Activated CD4-positive, alpha-beta T cell treated with anti-CD3 and anti-CD28 coated beads for 36 hours (primary cell): ENCODE measurements at regions not wholly inside any gene's neighbourhood (a gene's known extent, or its start where the extent isn't known, plus 50 kb on each side); places are given as distances from the start of the nearest gene placed in this dataset.
"Not testable (repeated sequence)": the region's sequence is repeated elsewhere in the genome, so short reads cannot be mapped to it uniquely, and the experiment has no call there.

ENCODE experiments used
- ATAC-seq: fragments of 200-7000 bp; cut with Tn5 transposase; one replicate; pipeline ENCODE4 v1.10.0; 2021; ENCODE audit warnings: mild to moderate bottlenecking, moderate library complexity
- CTCF ChIA-PET: fragments of 350-600 bp; sonication (Branson Sonifier 250); formaldehyde crosslinking; loops from one replicate; lab custom pipeline; 2021; ENCODE audit warnings: antibody characterized with exemption; lab: Charles Lee
- POLR2A ChIA-PET: fragments of 350-600 bp; sonication (Branson Sonifier 250); formaldehyde crosslinking; loops from one replicate; lab custom pipeline; 2021; ENCODE audit warnings: antibody characterized with exemption, inconsistent platforms; lab: Charles Lee
- DNase-seq: peaks from one replicate; pipeline ENCODE4 v3.0.0-alpha.2; 2020
- H3K27ac Mint-ChIP-seq: one replicate; pipeline ENCODE4 v1.8.0; 2021; ENCODE audit warnings: mixed read lengths
- H3K27me3 Mint-ChIP-seq: one replicate; pipeline ENCODE4 v1.8.0; 2021; ENCODE audit warnings: mixed read lengths
- H3K36me3 Mint-ChIP-seq: one replicate; pipeline ENCODE4 v1.8.0; 2021; ENCODE audit warnings: low read depth, mixed read lengths
- H3K4me1 Mint-ChIP-seq: one replicate; pipeline ENCODE4 v1.8.0; 2021; ENCODE audit warnings: mixed read lengths
- H3K4me3 Mint-ChIP-seq: one replicate; pipeline ENCODE4 v1.8.0; 2021; ENCODE audit warnings: mild to moderate bottlenecking, moderate library complexity, mixed read lengths
- H3K9me3 Mint-ChIP-seq: one replicate; pipeline ENCODE4 v1.8.0; 2021; ENCODE audit warnings: low read depth, mixed read lengths
- intact Hi-C, 2 experiments: fragments of 100-400 bp; cut with DNase I in 1 of 2; cut with micrococcal nuclease in 1 of 2; formaldehyde crosslinking; loops; one replicate each; pipeline versions ENCODE4 v1.14.2 to v1.15.1; 2022 to 2024; cut with DNase I, micrococcal nuclease

GRCh38 chr12:111135293-111135832, 215.0 kb upstream of the MYL2 start:
- no peak overlapping the region for H3K27ac Mint-ChIP-seq
- H3K4me3 Mint-ChIP-seq = no peak overlapping the region
- peaks cover 4% of the 10 kb centered on the region for H3K27me3 Mint-ChIP-seq
- peaks cover 3% of the 10 kb centered on the region for H3K9me3 Mint-ChIP-seq
- H3K4me1 Mint-ChIP-seq = no peaks in the 10 kb centered on the region
- POLR2A ChIA-PET = no interaction called here
- ATAC-seq (no peak), DNase-seq (no peak)
- H3K36me3 Mint-ChIP-seq = no peaks in the 10 kb centered on the region
- intact Hi-C loops = no loop called here
- CTCF ChIA-PET = no interaction called here

GRCh38 chr12:111130336-111130735, 210.0 kb upstream of the MYL2 start:
- H3K9me3 Mint-ChIP-seq = no peaks in the 10 kb centered on the region
- H3K27me3 Mint-ChIP-seq = peaks cover 4% of the 10 kb centered on the region
- CTCF ChIA-PET = interaction anchor here (0.6 kb wide), 1 partner anchor 67 kb away, joined by 3 read pairs; no protein-coding TSS in a partner anchor
- POLR2A ChIA-PET = no interaction called here
- H3K36me3 Mint-ChIP-seq = no peaks in the 10 kb centered on the region
- DNase-seq (no peak), ATAC-seq (no peak)
- no peak overlapping the region for H3K4me3 Mint-ChIP-seq
- no peak overlapping the region for H3K27ac Mint-ChIP-seq
- intact Hi-C loops = no loop called here
- no peaks in the 10 kb centered on the region for H3K4me1 Mint-ChIP-seq

GRCh38 chr12:111129149-111129767, 208.9 kb upstream of the MYL2 start:
- DNase-seq = no peak
- Mint-ChIP-seq H3K27ac (no peak overlapping the region), H3K4me3 (no peak overlapping the region), H3K36me3 (no peaks in the 10 kb centered on the region), H3K4me1 (no peaks in the 10 kb centered on the region), H3K27me3 (peaks cover 2% of the 10 kb centered on the region), H3K9me3 (no peaks in the 10 kb centered on the region)
- ChIA-PET CTCF (no interaction called here), POLR2A (no interaction called here)
- no peak for ATAC-seq
- intact Hi-C loops = no loop called here

GRCh38 chr12:111126331-111126730, 206.0 kb upstream of the MYL2 start:
- POLR2A ChIA-PET = no interaction called here
- Mint-ChIP-seq H3K36me3 (no peaks in the 10 kb centered on the region), H3K4me1 (no peaks in the 10 kb centered on the region), H3K27me3 (no peaks in the 10 kb centered on the region), H3K4me3 (no peak overlapping the region), H3K9me3 (no peaks in the 10 kb centered on the region), H3K27ac (no peak overlapping the region)
- CTCF ChIA-PET = interaction anchor here (0.6 kb wide), 2 partner anchors 16 to 192 kb away, joined by 3 to 4 read pairs; no protein-coding TSS in a partner anchor
- ATAC-seq (no peak), DNase-seq (no peak)
- intact Hi-C loops = no loop called here

- Mint-ChIP-seq H3K4me3 (no peak overlapping the region), H3K27me3 (no peaks in the 10 kb centered on the region), H3K27ac (no peak overlapping the region), H3K36me3 (no peaks in the 10 kb centered on the region), H3K4me1 (no peaks in the 10 kb centered on the region), H3K9me3 (no peaks in the 10 kb centered on the region)
- intact Hi-C loops = no loop called here
- POLR2A ChIA-PET = no interaction called here
- ATAC-seq = no peak
- no peak for DNase-seq
- CTCF ChIA-PET = no interaction called here
Observed at GRCh38 chr12:111124183-111124582, 203.8 kb upstream of the MYL2 start.

GRCh38 chr12:111123390-111123789, 203.0 kb upstream of the MYL2 start:
- no peaks in the 10 kb centered on the region for H3K9me3 Mint-ChIP-seq
- no peak for DNase-seq
- ChIA-PET CTCF (interaction anchor here (0.7 kb wide), 1 partner anchor 906 kb away, joined by 3 read pairs; no protein-coding TSS in a partner anchor), POLR2A (interaction anchor here (0.6 kb wide), 1 partner anchor 169 kb away, joined by 3 read pairs; no protein-coding TSS in a partner anchor)
- no peak for ATAC-seq
- no peak overlapping the region for H3K27ac Mint-ChIP-seq
- no peaks in the 10 kb centered on the region for H3K4me1 Mint-ChIP-seq
- H3K27me3 Mint-ChIP-seq = no peaks in the 10 kb centered on the region
- no peaks in the 10 kb centered on the region for H3K36me3 Mint-ChIP-seq
- intact Hi-C loops = no loop called here
- no peak overlapping the region for H3K4me3 Mint-ChIP-seq

GRCh38 chr12:111122458-111122878, 202.1 kb upstream of the MYL2 start:
- H3K4me1 Mint-ChIP-seq = no peaks in the 10 kb centered on the region
- CTCF ChIA-PET = no interaction called here
- no peaks in the 10 kb centered on the region for H3K27me3 Mint-ChIP-seq
- H3K9me3 Mint-ChIP-seq = no peaks in the 10 kb centered on the region
- POLR2A ChIA-PET = no interaction called here
- H3K4me3 Mint-ChIP-seq = no peak overlapping the region
- no peak for ATAC-seq
- intact Hi-C loops = no loop called here
- H3K27ac Mint-ChIP-seq = no peak overlapping the region
- no peaks in the 10 kb centered on the region for H3K36me3 Mint-ChIP-seq
- no peak for DNase-seq

GRCh38 chr12:111121840-111122239, 201.5 kb upstream of the MYL2 start:
- CTCF ChIA-PET = no interaction called here
- ATAC-seq = no peak
- no peaks in the 10 kb centered on the region for H3K4me1 Mint-ChIP-seq
- no peak for DNase-seq
- H3K27ac Mint-ChIP-seq = no peak overlapping the region
- POLR2A ChIA-PET = no interaction called here
- intact Hi-C loops = no loop called here
- no peaks in the 10 kb centered on the region for H3K27me3 Mint-ChIP-seq
- no peaks in the 10 kb centered on the region for H3K36me3 Mint-ChIP-seq
- H3K4me3 Mint-ChIP-seq = no peak overlapping the region
- no peaks in the 10 kb centered on the region for H3K9me3 Mint-ChIP-seq

- intact Hi-C loops = no loop called here
- H3K27ac Mint-ChIP-seq = no peak overlapping the region
- no peak overlapping the region for H3K4me3 Mint-ChIP-seq
- H3K27me3 Mint-ChIP-seq = peaks cover 3% of the 10 kb centered on the region
- DNase-seq (no peak), ATAC-seq (no peak)
- ChIA-PET POLR2A (no interaction called here), CTCF (no interaction called here)
- no peaks in the 10 kb centered on the region for H3K4me1 Mint-ChIP-seq
- H3K9me3 Mint-ChIP-seq = no peaks in the 10 kb centered on the region
- no peaks in the 10 kb centered on the region for H3K36me3 Mint-ChIP-seq
Observed at GRCh38 chr12:111120578-111120977, 200.2 kb upstream of the MYL2 start.

- H3K4me3 Mint-ChIP-seq = no peak overlapping the region
- H3K27ac Mint-ChIP-seq = no peak overlapping the region
- no peak for DNase-seq
- H3K4me1 Mint-ChIP-seq = peaks cover under 1% of the 10 kb centered on the region
- H3K27me3 Mint-ChIP-seq = peaks cover 6% of the 10 kb centered on the region
- no peak for ATAC-seq
- H3K36me3 Mint-ChIP-seq = no peaks in the 10 kb centered on the region
- CTCF ChIA-PET = interaction anchor here (0.8 kb wide), 1 partner anchor 63 kb away, joined by 3 read pairs; no protein-coding TSS in a partner anchor
- POLR2A ChIA-PET = no interaction called here
- no peaks in the 10 kb centered on the region for H3K9me3 Mint-ChIP-seq
- intact Hi-C loops = no loop called here
Observed at GRCh38 chr12:111117017-111117416, 196.6 kb upstream of the MYL2 start.

- H3K9me3 Mint-ChIP-seq, intact Hi-C loops, H3K27ac Mint-ChIP-seq: not testable (repeated sequence)
Observed at GRCh38 chr12:111113313-111113712, 192.9 kb upstream of the MYL2 start.

More at GRCh38 chr12:111113313-111113712, 192.9 kb upstream of the MYL2 start:
- H3K4me3 Mint-ChIP-seq, ATAC-seq, H3K36me3 Mint-ChIP-seq, H3K4me1 Mint-ChIP-seq, DNase-seq, POLR2A ChIA-PET, H3K27me3 Mint-ChIP-seq: not testable (repeated sequence)
- CTCF ChIA-PET = interaction anchor here (0.6 kb wide), 1 partner anchor 26 kb away, joined by 3 read pairs; no protein-coding TSS in a partner anchor
